ENCODE measurements at regions not wholly inside any gene's neighbourhood (a gene's known extent, or its start where the extent isn't known, plus 50 kb on each side); places are given as distances from the start of the nearest gene placed in this dataset.

GRCh38 chr12:46107591-46107990, 117.2 kb upstream of the SCAF11 start:
- TF ChIP-seq, protein P1, sequence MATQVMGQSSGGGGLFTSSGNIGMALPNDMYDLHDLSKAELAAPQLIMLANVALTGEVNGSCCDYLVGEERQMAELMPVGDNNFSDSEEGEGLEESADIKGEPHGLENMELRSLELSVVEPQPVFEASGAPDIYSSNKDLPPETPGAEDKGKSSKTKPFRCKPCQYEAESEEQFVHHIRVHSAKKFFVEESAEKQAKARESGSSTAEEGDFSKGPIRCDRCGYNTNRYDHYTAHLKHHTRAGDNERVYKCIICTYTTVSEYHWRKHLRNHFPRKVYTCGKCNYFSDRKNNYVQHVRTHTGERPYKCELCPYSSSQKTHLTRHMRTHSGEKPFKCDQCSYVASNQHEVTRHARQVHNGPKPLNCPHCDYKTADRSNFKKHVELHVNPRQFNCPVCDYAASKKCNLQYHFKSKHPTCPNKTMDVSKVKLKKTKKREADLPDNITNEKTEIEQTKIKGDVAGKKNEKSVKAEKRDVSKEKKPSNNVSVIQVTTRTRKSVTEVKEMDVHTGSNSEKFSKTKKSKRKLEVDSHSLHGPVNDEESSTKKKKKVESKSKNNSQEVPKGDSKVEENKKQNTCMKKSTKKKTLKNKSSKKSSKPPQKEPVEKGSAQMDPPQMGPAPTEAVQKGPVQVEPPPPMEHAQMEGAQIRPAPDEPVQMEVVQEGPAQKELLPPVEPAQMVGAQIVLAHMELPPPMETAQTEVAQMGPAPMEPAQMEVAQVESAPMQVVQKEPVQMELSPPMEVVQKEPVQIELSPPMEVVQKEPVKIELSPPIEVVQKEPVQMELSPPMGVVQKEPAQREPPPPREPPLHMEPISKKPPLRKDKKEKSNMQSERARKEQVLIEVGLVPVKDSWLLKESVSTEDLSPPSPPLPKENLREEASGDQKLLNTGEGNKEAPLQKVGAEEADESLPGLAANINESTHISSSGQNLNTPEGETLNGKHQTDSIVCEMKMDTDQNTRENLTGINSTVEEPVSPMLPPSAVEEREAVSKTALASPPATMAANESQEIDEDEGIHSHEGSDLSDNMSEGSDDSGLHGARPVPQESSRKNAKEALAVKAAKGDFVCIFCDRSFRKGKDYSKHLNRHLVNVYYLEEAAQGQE (IDR thresholded peaks at IDR 0.05; ENCODE audit: low read depth), result no peak
- no peak for TF ChIP-seq YY1 (IDR thresholded peaks at IDR 0.05; ENCODE audit: low read depth)
- TF ChIP-seq EP300 (IDR thresholded peaks at IDR 0.05; ENCODE audit: borderline replicate concordance), result no peak
- no peak for TF ChIP-seq FOXM1 (IDR thresholded peaks at IDR 0.05; ENCODE audit: borderline replicate concordance, low read depth)
- TF ChIP-seq TEAD4 (IDR thresholded peaks at IDR 0.05), result no peak
- TF ChIP-seq TAF1 (IDR thresholded peaks at IDR 0.05; ENCODE audit: low read depth), result no peak
- TF ChIP-seq CEBPB (IDR thresholded peaks at IDR 0.05), result no peak
- TF ChIP-seq MAX (IDR thresholded peaks at IDR 0.05), result no peak
- TF ChIP-seq, protein P2, sequence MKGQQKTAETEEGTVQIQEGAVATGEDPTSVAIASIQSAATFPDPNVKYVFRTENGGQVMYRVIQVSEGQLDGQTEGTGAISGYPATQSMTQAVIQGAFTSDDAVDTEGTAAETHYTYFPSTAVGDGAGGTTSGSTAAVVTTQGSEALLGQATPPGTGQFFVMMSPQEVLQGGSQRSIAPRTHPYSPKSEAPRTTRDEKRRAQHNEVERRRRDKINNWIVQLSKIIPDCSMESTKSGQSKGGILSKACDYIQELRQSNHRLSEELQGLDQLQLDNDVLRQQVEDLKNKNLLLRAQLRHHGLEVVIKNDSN (IDR thresholded peaks at IDR 0.05), result no peak
- TF ChIP-seq EGR1 (IDR thresholded peaks at IDR 0.05), result no peak
- no peak for TF ChIP-seq CREB1 (IDR thresholded peaks at IDR 0.05; ENCODE audit: low read depth)
- TF ChIP-seq NFIC (IDR thresholded peaks at IDR 0.05), result no peak
- no peak for TF ChIP-seq TCF12 (IDR thresholded peaks at IDR 0.05; ENCODE audit: low read depth)
- TF ChIP-seq ZBTB7A (IDR thresholded peaks at IDR 0.05; ENCODE audit: low read depth), result no peak
- TF ChIP-seq RAD21 (IDR thresholded peaks at IDR 0.05; ENCODE audit: low read depth), result no peak

- TF ChIP-seq, protein P2 (IDR thresholded peaks at IDR 0.05), result no peak
Observed at GRCh38 chr12:46105735-46106134, 115.4 kb upstream of the SCAF11 start.

GRCh38 chr12:46103559-46104383, 113.4 kb upstream of the SCAF11 start:
- TF ChIP-seq EP300 (IDR thresholded peaks at IDR 0.05; ENCODE audit: borderline replicate concordance), result no peak
- TF ChIP-seq, protein P1 (IDR thresholded peaks at IDR 0.05; ENCODE audit: low read depth), result no peak
- TF ChIP-seq RAD21 (IDR thresholded peaks at IDR 0.05; ENCODE audit: low read depth), result no peak
- no peak for TF ChIP-seq EGR1 (IDR thresholded peaks at IDR 0.05)
- TF ChIP-seq CREB1 (IDR thresholded peaks at IDR 0.05; ENCODE audit: low read depth), result no peak
- TF ChIP-seq ZBTB7A (IDR thresholded peaks at IDR 0.05; ENCODE audit: low read depth), result no peak
- no peak for TF ChIP-seq NFIC (IDR thresholded peaks at IDR 0.05)
- TF ChIP-seq TEAD4 (IDR thresholded peaks at IDR 0.05), result no peak
- no peak for TF ChIP-seq YY1 (IDR thresholded peaks at IDR 0.05; ENCODE audit: low read depth)
- TF ChIP-seq, protein P2 (IDR thresholded peaks at IDR 0.05), result no peak
- TF ChIP-seq FOXM1 (IDR thresholded peaks at IDR 0.05; ENCODE audit: borderline replicate concordance, low read depth), result no peak
- TF ChIP-seq MAX (IDR thresholded peaks at IDR 0.05), result no peak

GRCh38 chr12:46101485-46101869, 111.1 kb upstream of the SCAF11 start:
- TF ChIP-seq EGR1 (IDR thresholded peaks at IDR 0.05) (no peak), FOXM1 (IDR thresholded peaks at IDR 0.05; ENCODE audit: borderline replicate concordance, low read depth) (no peak), TAF1 (IDR thresholded peaks at IDR 0.05; ENCODE audit: low read depth) (no peak), YY1 (IDR thresholded peaks at IDR 0.05; ENCODE audit: low read depth) (no peak), MAX (IDR thresholded peaks at IDR 0.05) (no peak), TCF12 (IDR thresholded peaks at IDR 0.05; ENCODE audit: low read depth) (no peak), ZBTB7A (IDR thresholded peaks at IDR 0.05; ENCODE audit: low read depth) (no peak), CREB1 (IDR thresholded peaks at IDR 0.05; ENCODE audit: low read depth) (no peak)
- TF ChIP-seq, protein P1 (IDR thresholded peaks at IDR 0.05; ENCODE audit: low read depth), result no peak
